ENCODE measurements at regions not wholly inside any gene's neighbourhood (a gene's known extent, or its start where the extent isn't known, plus 50 kb on each side); places are given as distances from the start of the nearest gene placed in this dataset.
"Not testable (repeated sequence)": the region's sequence is repeated elsewhere in the genome, so short reads cannot be mapped to it uniquely, and the experiment has no call there.

GRCh38 chr12:73877291-73877690 is 660.3 kb upstream of the ATXN7L3B start:
- not testable (repeated sequence) for TF ChIP-seq MXI1 (conservative IDR thresholded peaks at IDR 0.05; ENCODE audit: poor library complexity, severe bottlenecking); CTCF (IDR thresholded peaks at IDR 0.05; ENCODE audit: poor library complexity, severe bottlenecking); POLR2AphosphoS5 (IDR thresholded peaks at IDR 0.05); EZH2 (IDR thresholded peaks at IDR 0.05; ENCODE audit: borderline replicate concordance, insufficient read depth, low read length, poor library complexity, severe bottlenecking); SMC3 (conservative IDR thresholded peaks at IDR 0.05; ENCODE audit: poor library complexity); TAF1 (IDR thresholded peaks at IDR 0.05; ENCODE audit: low read depth); REST (IDR thresholded peaks at IDR 0.05; ENCODE audit: borderline replicate concordance); EP300 (conservative IDR thresholded peaks at IDR 0.05; ENCODE audit: poor library complexity, severe bottlenecking)

Data from neural cell (in vitro differentiated cells).